DMS53 (cell line): ENCODE measurements at regions not wholly inside any gene's neighbourhood (a gene's known extent, or its start where the extent isn't known, plus 50 kb on each side); places are given as distances from the start of the nearest gene placed in this dataset.
"Not testable (repeated sequence)": the region's sequence is repeated elsewhere in the genome, so short reads cannot be mapped to it uniquely, and the experiment has no call there.

Experiments used
- DNase-seq: peaks from one replicate; lab custom pipeline; 2025; lab: John Stamatoyannopoulos, UW

GRCh38 chr2:125364984-125365265 is 1291.0 kb upstream of the GYPC start:
- no peak for DNase-seq

- DNase-seq = no peak
These were observed 1284.1 kb upstream of the GYPC start for GRCh38 chr2:125371867-125372266.

- DNase-seq = no peak
These were observed 1282.7 kb upstream of the GYPC start for GRCh38 chr2:125373293-125373692.

GRCh38 chr2:125386074-125386473 is 1269.9 kb upstream of the GYPC start:
- DNase-seq = peak; percentile 13

- DNase-seq = no peak
These were observed 1258.3 kb upstream of the GYPC start for GRCh38 chr2:125397535-125398251.

GRCh38 chr2:125398738-125399524 is 1257.0 kb upstream of the GYPC start:
- DNase-seq = no peak

GRCh38 chr2:125405816-125406215 is 1250.1 kb upstream of the GYPC start:
- peak; percentile 74 for DNase-seq

GRCh38 chr2:125408874-125409538 is 1247.0 kb upstream of the GYPC start:
- DNase-seq = no peak

GRCh38 chr2:125418483-125418882 is 1237.5 kb upstream of the GYPC start:
- DNase-seq = no peak

- not testable (repeated sequence) for DNase-seq
These were observed 1233.7 kb upstream of the GYPC start for GRCh38 chr2:125422198-125422770.

GRCh38 chr2:125424266-125424785 is 1231.6 kb upstream of the GYPC start:
- DNase-seq = no peak

- no peak for DNase-seq
These were observed 1228.1 kb upstream of the GYPC start for GRCh38 chr2:125427721-125428315.

GRCh38 chr2:125444106-125444505 is 1211.9 kb upstream of the GYPC start:
- no peak for DNase-seq

GRCh38 chr2:125445495-125445894 is 1210.5 kb upstream of the GYPC start:
- no peak for DNase-seq

- no peak for DNase-seq
These were observed 1205.9 kb upstream of the GYPC start for GRCh38 chr2:125450092-125450491.

- DNase-seq = no peak
These were observed 1200.8 kb upstream of the GYPC start for GRCh38 chr2:125455110-125455509.

- DNase-seq = no peak
These were observed 1199.1 kb upstream of the GYPC start for GRCh38 chr2:125456693-125457363.

GRCh38 chr2:125471963-125472362 is 1184.0 kb upstream of the GYPC start:
- peak; percentile 88 for DNase-seq

GRCh38 chr2:125479143-125479636 is 1176.8 kb upstream of the GYPC start:
- no peak for DNase-seq

GRCh38 chr2:125490308-125490707 is 1165.7 kb upstream of the GYPC start:
- DNase-seq = no peak

- no peak for DNase-seq
These were observed 1164.3 kb upstream of the GYPC start for GRCh38 chr2:125491663-125492062.
